Activated T-cell treated with anti-CD3 and anti-CD28 coated beads, Interleukin-2, amount 50 U/mL, for 48 hours (primary cell): ENCODE measurements at regions not wholly inside any gene's neighbourhood (a gene's known extent, or its start where the extent isn't known, plus 50 kb on each side); places are given as distances from the start of the nearest gene placed in this dataset.

Experiments
- DNase-seq, 2 experiments: peaks; one replicate each; pipeline ENCODE4 v3.0.0-alpha.2; 2020

- DNase-seq = peak in 1 of 2 experiments; percentile 21
These were observed 69.7 kb upstream of the LINGO1 start for GRCh38 chr15:77702211-77702957.

GRCh38 chr15:77698481-77698880 lies 65.8 kb upstream of the LINGO1 start:
- DNase-seq = no peak

GRCh38 chr15:77697893-77698292 lies 65.2 kb upstream of the LINGO1 start:
- DNase-seq = no peak

- no peak for DNase-seq
These were observed 64.2 kb upstream of the LINGO1 start for GRCh38 chr15:77696871-77697270.

DNA sequence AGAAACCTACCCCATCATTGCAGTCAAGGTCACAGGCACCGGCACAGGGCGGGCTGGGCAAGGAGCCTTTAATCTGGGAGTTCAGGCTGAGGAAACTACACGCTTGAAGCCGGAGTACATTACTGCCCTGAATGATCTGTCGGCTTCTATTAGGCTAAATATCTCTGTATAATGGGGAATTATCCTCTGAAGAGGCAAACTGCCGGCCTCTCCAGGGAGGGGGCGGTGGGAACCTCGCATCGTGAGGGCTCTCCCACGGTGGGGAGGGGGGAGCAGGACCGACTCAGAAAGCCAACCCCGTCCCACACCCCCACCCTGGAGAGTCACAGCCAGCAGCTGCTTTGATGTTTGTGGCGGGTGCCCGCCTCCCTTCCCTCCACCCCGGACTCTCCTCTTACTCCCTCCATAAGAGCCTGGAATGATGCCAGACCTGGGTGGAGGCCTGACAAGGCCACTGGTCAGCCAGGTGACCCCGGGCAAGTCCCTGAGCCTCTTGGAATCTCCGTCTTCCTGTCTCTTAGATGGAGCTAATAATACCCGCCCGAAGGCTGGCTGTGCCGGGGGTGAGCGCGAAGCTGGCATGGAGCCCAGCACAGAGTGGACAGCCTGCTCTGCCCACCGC lies 63.4 kb upstream of the LINGO1 start:
- no peak for DNase-seq

- DNase-seq = no peak
These were observed 62.8 kb upstream of the LINGO1 start for GRCh38 chr15:77695548-77695947.

DNA sequence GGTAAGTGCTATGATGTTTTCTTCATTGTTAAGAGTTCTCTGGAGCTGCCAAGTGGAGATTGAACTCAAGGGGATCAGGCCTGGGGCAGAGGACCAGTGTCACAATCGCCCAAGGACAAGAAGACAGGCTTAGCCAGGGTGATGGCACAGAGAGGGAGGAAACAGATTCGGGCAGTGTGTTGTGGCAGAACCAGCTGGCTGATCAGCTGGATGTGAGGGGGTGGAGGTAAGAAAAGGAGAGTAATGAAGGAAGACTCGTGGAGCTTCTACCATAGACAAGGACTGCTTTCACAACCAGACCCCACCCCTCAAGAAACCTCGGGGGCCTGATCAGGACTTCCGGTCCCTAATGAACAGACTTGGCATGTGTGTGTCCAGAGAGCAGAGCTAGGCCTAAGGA lies 60.9 kb upstream of the LINGO1 start:
- no peak for DNase-seq

- no peak for DNase-seq
These were observed 59.9 kb upstream of the LINGO1 start for GRCh38 chr15:77692614-77693013.

- DNase-seq = no peak
These were observed 58.9 kb upstream of the LINGO1 start for GRCh38 chr15:77691607-77692006.

GRCh38 chr15:77689821-77690220 lies 57.1 kb upstream of the LINGO1 start:
- DNase-seq = no peak

- DNase-seq = no peak
These were observed 56.0 kb upstream of the LINGO1 start for GRCh38 chr15:77688693-77689092.

DNA sequence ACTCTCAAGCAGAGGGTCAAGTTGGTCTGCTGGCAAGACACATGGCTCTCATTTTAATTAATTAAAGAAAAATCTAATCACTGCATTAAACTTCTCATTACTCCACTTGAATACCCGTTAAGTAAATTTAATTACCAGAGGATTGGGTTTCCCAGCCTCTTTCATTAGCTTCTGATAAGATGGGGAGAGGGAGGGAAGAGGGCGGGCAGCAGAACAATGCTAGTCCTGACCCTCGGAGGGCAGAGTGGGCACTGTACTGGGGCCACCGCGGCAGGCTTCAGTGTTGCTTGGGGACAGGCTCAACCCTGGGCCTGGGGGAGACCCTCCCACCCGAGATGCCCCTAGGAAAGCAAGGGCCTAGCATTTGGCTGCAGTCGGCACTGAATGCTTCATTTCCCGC lies 55.6 kb upstream of the LINGO1 start:
- DNase-seq = no peak

GRCh38 chr15:77685082-77685815 lies 52.5 kb upstream of the LINGO1 start:
- no peak for DNase-seq

DNA sequence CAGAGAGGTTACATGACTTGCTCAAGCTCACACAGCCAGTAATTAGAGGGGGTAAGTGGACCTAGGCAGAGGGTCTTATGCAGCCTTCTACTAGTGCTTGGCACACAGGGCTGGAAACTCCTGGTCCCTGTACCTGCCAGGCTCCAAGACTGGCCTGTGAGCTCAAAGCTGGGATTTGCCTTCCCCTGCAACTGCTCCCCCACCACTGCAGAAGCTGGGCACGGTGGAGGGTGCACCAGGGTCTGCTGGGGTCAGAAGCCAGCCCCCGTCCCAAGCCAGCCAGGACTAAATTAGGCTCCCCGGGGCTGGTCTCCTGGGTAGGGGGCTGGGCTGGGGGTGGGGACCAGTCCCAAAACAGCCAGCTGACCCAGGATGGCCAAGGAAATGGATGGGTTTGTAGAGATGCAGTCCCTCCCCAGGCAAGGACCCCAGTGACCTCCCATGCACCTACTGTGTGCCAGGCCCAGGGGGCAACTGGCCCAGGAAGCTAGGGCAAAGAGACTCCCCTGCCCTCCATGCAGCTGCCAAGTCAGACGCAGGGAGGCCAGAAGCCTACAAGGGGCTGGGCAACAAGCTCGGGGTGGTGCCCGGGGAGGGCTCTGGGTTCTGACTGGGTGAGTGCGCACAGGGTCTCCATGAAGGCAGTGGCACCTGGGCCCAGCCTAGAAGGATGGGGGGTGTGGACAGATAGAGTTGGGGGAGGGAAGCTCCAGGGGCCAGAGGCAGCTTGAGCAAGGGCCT lies 51.8 kb upstream of the LINGO1 start:
- DNase-seq = no peak

DNA sequence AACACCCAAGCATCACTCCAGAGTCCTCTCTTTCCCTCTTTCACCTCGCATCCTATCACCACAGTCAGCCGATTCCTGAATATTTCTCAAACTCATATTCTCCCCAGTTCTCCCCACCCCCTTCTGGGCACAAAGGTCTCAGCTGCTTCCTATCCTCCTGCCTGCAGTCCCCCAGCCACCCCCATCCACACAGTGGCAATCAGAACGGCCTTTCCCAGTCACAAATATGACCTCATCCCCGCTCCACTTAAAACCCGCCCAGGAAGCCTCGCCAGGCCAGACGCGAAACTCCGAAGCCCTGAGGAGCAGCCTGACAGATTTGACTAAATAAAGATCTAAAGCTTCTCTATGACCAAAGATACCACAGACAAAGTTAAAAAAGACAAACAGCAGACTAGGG lies 49.9 kb upstream of the LINGO1 start:
- DNase-seq = no peak
